ENCODE measurements at regions not wholly inside any gene's neighbourhood (a gene's known extent, or its start where the extent isn't known, plus 50 kb on each side); places are given as distances from the start of the nearest gene placed in this dataset.

DNA sequence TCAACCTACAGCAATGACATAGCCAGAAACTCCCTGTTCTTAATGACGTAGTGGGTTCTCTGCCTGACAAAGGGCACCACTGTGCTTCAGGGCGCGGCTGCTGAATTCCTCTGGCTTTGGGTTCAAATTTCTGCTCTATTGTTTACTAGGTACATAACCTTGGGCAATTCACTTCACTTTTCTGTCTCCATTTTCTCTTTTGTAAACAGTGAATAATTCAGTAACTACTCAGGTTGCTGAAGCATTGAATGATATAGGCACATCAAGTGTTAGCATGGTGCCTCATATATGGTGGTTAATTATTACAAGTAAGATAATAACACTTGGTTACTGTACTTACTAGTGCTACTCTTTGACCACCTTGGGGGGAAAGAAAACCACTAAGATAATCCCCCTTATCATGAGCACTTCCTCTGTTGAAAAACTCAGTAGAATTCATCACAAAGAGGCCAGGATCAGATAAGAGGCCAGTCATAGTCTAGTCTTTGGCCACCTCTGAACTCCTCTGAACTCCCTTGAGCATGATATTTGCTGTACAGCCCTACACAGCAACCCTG, 92.0 kb upstream of the AHR start (continued):
- peak; percentile 91; the same call in 1 of the 2 replicates for TF ChIP-seq ZNF670 (CRISPR knock-in tag; IDR thresholded peaks at IDR 0.05; ENCODE audit: borderline replicate concordance)
- TF ChIP-seq IRF2 (CRISPR knock-in tag; IDR thresholded peaks at IDR 0.05) = peak; percentile 86
- TF ChIP-seq, protein P1, sequence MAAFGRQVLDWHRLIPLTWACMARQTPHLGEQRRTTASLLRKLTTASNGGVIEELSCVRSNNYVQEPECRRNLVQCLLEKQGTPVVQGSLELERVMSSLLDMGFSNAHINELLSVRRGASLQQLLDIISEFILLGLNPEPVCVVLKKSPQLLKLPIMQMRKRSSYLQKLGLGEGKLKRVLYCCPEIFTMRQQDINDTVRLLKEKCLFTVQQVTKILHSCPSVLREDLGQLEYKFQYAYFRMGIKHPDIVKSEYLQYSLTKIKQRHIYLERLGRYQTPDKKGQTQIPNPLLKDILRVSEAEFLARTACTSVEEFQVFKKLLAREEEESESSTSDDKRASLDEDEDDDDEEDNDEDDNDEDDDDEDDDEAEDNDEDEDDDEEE (CRISPR knock-in tag; IDR thresholded peaks at IDR 0.05) = no peak
- TF ChIP-seq LCORL (IDR thresholded peaks at IDR 0.05) = no peak
- peak; percentile 71 for TF ChIP-seq LCORL (CRISPR knock-in tag; IDR thresholded peaks at IDR 0.05)
- peak; percentile 32; the same call in 1 of the 2 replicates for TF ChIP-seq CSRNP1 (CRISPR knock-in tag; IDR thresholded peaks at IDR 0.05)
- TF ChIP-seq, protein P2, sequence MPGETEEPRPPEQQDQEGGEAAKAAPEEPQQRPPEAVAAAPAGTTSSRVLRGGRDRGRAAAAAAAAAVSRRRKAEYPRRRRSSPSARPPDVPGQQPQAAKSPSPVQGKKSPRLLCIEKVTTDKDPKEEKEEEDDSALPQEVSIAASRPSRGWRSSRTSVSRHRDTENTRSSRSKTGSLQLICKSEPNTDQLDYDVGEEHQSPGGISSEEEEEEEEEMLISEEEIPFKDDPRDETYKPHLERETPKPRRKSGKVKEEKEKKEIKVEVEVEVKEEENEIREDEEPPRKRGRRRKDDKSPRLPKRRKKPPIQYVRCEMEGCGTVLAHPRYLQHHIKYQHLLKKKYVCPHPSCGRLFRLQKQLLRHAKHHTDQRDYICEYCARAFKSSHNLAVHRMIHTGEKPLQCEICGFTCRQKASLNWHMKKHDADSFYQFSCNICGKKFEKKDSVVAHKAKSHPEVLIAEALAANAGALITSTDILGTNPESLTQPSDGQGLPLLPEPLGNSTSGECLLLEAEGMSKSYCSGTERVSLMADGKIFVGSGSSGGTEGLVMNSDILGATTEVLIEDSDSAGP (CRISPR knock-in tag; IDR thresholded peaks at IDR 0.05; ENCODE audit: borderline replicate concordance) = no peak
- peak; percentile 39; the same call in 1 of the 2 replicates for TF ChIP-seq ZFP1 (CRISPR knock-in tag; IDR thresholded peaks at IDR 0.05)
- TF ChIP-seq HNF4A (CRISPR knock-in tag; IDR thresholded peaks at IDR 0.05) = peak; percentile 74
- peak; percentile 71; the same call in 1 of the 2 replicates for TF ChIP-seq SATB2 (CRISPR knock-in tag; IDR thresholded peaks at IDR 0.05)
- peak; percentile 95 for TF ChIP-seq HMG20A (CRISPR knock-in tag; IDR thresholded peaks at IDR 0.05; ENCODE audit: borderline replicate concordance)
- peak; percentile 80; the same call in 1 of the 2 replicates for TF ChIP-seq KDM3A (CRISPR knock-in tag; IDR thresholded peaks at IDR 0.05; ENCODE audit: low read depth)
- no peak for TF ChIP-seq TFE3 (CRISPR knock-in tag; IDR thresholded peaks at IDR 0.05)
- TF ChIP-seq ZNF205 (CRISPR knock-in tag; IDR thresholded peaks at IDR 0.05) = peak; percentile 63; the same call in 1 of the 2 replicates
- TF ChIP-seq, protein P3, sequence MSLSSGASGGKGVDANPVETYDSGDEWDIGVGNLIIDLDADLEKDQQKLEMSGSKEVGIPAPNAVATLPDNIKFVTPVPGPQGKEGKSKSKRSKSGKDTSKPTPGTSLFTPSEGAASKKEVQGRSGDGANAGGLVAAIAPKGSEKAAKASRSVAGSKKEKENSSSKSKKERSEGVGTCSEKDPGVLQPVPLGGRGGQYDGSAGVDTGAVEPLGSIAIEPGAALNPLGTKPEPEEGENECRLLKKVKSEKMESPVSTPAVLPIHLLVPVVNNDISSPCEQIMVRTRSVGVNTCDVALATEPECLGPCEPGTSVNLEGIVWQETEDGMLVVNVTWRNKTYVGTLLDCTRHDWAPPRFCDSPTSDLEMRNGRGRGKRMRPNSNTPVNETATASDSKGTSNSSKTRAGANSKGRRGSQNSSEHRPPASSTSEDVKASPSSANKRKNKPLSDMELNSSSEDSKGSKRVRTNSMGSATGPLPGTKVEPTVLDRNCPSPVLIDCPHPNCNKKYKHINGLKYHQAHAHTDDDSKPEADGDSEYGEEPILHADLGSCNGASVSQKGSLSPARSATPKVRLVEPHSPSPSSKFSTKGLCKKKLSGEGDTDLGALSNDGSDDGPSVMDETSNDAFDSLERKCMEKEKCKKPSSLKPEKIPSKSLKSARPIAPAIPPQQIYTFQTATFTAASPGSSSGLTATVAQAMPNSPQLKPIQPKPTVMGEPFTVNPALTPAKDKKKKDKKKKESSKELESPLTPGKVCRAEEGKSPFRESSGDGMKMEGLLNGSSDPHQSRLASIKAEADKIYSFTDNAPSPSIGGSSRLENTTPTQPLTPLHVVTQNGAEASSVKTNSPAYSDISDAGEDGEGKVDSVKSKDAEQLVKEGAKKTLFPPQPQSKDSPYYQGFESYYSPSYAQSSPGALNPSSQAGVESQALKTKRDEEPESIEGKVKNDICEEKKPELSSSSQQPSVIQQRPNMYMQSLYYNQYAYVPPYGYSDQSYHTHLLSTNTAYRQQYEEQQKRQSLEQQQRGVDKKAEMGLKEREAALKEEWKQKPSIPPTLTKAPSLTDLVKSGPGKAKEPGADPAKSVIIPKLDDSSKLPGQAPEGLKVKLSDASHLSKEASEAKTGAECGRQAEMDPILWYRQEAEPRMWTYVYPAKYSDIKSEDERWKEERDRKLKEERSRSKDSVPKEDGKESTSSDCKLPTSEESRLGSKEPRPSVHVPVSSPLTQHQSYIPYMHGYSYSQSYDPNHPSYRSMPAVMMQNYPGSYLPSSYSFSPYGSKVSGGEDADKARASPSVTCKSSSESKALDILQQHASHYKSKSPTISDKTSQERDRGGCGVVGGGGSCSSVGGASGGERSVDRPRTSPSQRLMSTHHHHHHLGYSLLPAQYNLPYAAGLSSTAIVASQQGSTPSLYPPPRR (CRISPR knock-in tag; IDR thresholded peaks at IDR 0.05; ENCODE audit: borderline replicate concordance) = peak; percentile 99
- peak; percentile 90 for TF ChIP-seq PHF21A (CRISPR knock-in tag; IDR thresholded peaks at IDR 0.05)
- peak; percentile 80; the same call in 1 of the 2 replicates for TF ChIP-seq FOXO1 (CRISPR knock-in tag; IDR thresholded peaks at IDR 0.05)
- TF ChIP-seq HDAC2 (CRISPR knock-in tag; IDR thresholded peaks at IDR 0.05) = peak; percentile 94

Measured in HepG2 (cell line).